ENCODE measurements at regions not wholly inside any gene's neighbourhood (a gene's known extent, or its start where the extent isn't known, plus 50 kb on each side); places are given as distances from the start of the nearest gene placed in this dataset.

DNA sequence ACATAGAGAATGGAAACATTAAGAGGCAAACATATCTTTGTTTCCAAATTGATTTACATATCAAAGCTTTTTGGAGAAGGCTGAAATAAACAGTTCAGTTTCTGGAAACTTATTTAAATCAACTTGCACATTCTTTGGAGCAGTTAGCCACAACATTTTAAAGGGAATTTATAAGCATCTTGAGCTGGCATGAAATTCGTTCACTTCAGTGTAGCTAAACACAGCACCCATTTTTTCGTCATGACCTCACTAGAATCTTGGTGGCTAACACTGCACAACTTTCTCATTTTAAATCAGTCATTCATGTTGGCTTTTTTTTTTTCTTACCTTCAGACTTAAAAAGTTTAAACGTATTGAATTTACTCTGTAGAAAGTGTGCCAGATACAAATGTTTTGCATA, 1139.9 kb upstream of the FLRT2 start:
- Histone ChIP-seq H3K4me3 (replicated peaks; ENCODE audit: insufficient read depth, low read length) (no peak overlapping the region), H3K27me3 (ENCODE audit: insufficient read depth, poor library complexity, severe bottlenecking) (no peaks in the 10 kb centered on the region), H3K27ac (replicated peaks) (no peak overlapping the region)
- no peak for DNase-seq (ENCODE audit: low read depth in 1 of 2, low spot score in 1 of 2)
- TF ChIP-seq, protein P1, sequence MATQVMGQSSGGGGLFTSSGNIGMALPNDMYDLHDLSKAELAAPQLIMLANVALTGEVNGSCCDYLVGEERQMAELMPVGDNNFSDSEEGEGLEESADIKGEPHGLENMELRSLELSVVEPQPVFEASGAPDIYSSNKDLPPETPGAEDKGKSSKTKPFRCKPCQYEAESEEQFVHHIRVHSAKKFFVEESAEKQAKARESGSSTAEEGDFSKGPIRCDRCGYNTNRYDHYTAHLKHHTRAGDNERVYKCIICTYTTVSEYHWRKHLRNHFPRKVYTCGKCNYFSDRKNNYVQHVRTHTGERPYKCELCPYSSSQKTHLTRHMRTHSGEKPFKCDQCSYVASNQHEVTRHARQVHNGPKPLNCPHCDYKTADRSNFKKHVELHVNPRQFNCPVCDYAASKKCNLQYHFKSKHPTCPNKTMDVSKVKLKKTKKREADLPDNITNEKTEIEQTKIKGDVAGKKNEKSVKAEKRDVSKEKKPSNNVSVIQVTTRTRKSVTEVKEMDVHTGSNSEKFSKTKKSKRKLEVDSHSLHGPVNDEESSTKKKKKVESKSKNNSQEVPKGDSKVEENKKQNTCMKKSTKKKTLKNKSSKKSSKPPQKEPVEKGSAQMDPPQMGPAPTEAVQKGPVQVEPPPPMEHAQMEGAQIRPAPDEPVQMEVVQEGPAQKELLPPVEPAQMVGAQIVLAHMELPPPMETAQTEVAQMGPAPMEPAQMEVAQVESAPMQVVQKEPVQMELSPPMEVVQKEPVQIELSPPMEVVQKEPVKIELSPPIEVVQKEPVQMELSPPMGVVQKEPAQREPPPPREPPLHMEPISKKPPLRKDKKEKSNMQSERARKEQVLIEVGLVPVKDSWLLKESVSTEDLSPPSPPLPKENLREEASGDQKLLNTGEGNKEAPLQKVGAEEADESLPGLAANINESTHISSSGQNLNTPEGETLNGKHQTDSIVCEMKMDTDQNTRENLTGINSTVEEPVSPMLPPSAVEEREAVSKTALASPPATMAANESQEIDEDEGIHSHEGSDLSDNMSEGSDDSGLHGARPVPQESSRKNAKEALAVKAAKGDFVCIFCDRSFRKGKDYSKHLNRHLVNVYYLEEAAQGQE (IDR thresholded peaks at IDR 0.05; ENCODE audit: insufficient replicate concordance, low read depth), result no peak
- no peak for TF ChIP-seq GABPA (IDR thresholded peaks at IDR 0.05; ENCODE audit: low read depth)

DNA sequence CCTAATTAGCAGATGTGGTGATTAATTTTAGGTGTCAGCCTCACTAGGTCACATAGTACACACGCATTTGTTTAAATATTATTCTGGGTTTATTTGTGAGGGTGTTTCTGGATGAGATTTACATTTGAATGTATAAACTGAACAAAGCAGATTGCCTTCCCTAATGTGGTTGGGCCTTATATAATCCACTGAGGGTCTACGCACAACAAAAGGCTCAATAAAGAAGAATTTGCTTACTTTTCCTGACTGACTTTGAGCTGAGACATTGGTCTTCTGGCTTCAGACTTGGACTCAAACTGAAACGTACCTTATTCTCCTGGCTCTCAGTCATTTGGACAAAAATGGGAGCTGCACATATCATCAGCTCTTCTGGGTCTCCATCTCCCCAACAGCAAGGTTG, 1132.3 kb upstream of the FLRT2 start:
- H3K27ac ChIP-seq (replicated peaks), result no peak overlapping the region
- TF ChIP-seq POLR2AphosphoS5 (IDR thresholded peaks at IDR 0.05; ENCODE audit: low read depth) (no peak), GABPA (IDR thresholded peaks at IDR 0.05; ENCODE audit: low read depth) (no peak), SPI1 (IDR thresholded peaks at IDR 0.05; ENCODE audit: borderline replicate concordance, low read depth) (no peak)
- TF ChIP-seq, protein P1 (IDR thresholded peaks at IDR 0.05; ENCODE audit: insufficient replicate concordance, low read depth), result no peak
- H3K27me3 ChIP-seq (ENCODE audit: insufficient read depth, poor library complexity, severe bottlenecking), result no peaks in the 10 kb centered on the region
- no peak overlapping the region for H3K4me3 ChIP-seq (replicated peaks; ENCODE audit: insufficient read depth, low read length)
- no peak for DNase-seq (ENCODE audit: low read depth in 1 of 2, low spot score in 1 of 2)

DNA sequence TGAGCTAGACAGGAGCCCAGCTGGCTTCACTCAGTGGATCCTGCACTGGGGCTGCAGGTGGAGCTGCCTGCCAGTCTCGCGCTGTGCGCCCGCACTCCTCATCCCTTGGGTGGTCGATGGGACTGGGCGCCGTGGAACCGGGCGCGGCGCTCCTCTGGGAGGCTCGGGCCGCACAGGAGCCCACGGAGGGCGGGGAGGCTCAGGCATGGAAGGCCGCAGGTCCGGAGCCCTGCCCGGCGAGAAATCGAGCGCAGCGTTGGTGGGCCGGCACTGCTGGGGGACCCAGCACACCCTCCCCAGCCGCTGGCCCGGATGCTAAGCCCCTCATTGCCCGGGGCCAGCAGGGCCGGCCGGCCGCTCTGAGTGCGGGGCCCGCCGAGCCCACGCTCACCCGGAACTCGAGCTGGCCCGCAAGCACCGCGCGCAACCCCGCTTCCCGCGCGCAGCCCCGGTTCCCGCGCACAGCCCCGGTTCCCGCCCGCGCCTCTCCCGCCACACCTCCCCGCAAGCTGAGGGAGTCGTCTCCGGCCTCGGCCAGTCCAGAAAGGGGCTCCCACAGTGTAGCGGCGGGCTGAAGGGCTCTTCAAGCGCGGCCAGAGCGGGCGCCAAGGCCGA, 1130.5 kb upstream of the FLRT2 start:
- Histone ChIP-seq H3K27me3 (ENCODE audit: insufficient read depth, poor library complexity, severe bottlenecking) (no peaks in the 10 kb centered on the region), H3K4me3 (replicated peaks; ENCODE audit: insufficient read depth, low read length) (no peak overlapping the region), H3K27ac (replicated peaks) (no peak overlapping the region)
- DNase-seq (ENCODE audit: low read depth in 1 of 2, low spot score in 1 of 2), result no peak
- TF ChIP-seq POLR2AphosphoS5 (IDR thresholded peaks at IDR 0.05; ENCODE audit: low read depth) (no peak), GABPA (IDR thresholded peaks at IDR 0.05; ENCODE audit: low read depth) (no peak), SPI1 (IDR thresholded peaks at IDR 0.05; ENCODE audit: borderline replicate concordance, low read depth) (no peak)
- TF ChIP-seq, protein P2, sequence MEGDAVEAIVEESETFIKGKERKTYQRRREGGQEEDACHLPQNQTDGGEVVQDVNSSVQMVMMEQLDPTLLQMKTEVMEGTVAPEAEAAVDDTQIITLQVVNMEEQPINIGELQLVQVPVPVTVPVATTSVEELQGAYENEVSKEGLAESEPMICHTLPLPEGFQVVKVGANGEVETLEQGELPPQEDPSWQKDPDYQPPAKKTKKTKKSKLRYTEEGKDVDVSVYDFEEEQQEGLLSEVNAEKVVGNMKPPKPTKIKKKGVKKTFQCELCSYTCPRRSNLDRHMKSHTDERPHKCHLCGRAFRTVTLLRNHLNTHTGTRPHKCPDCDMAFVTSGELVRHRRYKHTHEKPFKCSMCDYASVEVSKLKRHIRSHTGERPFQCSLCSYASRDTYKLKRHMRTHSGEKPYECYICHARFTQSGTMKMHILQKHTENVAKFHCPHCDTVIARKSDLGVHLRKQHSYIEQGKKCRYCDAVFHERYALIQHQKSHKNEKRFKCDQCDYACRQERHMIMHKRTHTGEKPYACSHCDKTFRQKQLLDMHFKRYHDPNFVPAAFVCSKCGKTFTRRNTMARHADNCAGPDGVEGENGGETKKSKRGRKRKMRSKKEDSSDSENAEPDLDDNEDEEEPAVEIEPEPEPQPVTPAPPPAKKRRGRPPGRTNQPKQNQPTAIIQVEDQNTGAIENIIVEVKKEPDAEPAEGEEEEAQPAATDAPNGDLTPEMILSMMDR (IDR thresholded peaks at IDR 0.05; ENCODE audit: insufficient read depth, low read length), result no peak
- TF ChIP-seq, protein P1 (IDR thresholded peaks at IDR 0.05; ENCODE audit: insufficient replicate concordance, low read depth), result no peak

DNA sequence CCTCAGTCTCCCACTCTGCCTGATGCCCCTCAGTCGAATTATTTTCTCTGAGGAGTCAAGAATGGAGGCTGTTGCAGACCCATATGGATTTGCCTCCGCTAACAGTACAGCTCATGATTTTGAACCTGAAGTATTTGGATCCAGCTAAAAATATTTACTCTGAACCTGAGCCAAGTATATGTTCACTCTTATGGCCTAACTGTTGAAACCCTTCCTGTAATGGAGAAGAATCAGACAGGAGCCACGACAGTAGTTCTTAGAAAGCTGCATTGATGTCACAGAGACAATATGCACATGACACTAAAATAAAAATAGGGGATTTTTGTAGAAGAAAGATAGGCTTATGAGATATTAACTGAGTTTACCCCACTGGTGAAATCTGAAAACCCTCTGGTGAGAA, 1128.3 kb upstream of the FLRT2 start:
- Histone ChIP-seq H3K27ac (replicated peaks) (no peak overlapping the region), H3K4me3 (replicated peaks; ENCODE audit: insufficient read depth, low read length) (no peak overlapping the region), H3K27me3 (ENCODE audit: insufficient read depth, poor library complexity, severe bottlenecking) (no peaks in the 10 kb centered on the region)
- no peak for DNase-seq (ENCODE audit: low read depth in 1 of 2, low spot score in 1 of 2)
- no peak for TF ChIP-seq SPI1 (IDR thresholded peaks at IDR 0.05; ENCODE audit: borderline replicate concordance, low read depth)
- TF ChIP-seq, protein P2 (IDR thresholded peaks at IDR 0.05; ENCODE audit: insufficient read depth, low read length), result no peak
- TF ChIP-seq GABPA (IDR thresholded peaks at IDR 0.05; ENCODE audit: low read depth), result no peak
- TF ChIP-seq POLR2AphosphoS5 (IDR thresholded peaks at IDR 0.05; ENCODE audit: low read depth), result no peak
- TF ChIP-seq, protein P1 (IDR thresholded peaks at IDR 0.05; ENCODE audit: insufficient replicate concordance, low read depth), result no peak
